ENCODE measurements at regions not wholly inside any gene's neighbourhood (a gene's known extent, or its start where the extent isn't known, plus 50 kb on each side); places are given as distances from the start of the nearest gene placed in this dataset.

DNA sequence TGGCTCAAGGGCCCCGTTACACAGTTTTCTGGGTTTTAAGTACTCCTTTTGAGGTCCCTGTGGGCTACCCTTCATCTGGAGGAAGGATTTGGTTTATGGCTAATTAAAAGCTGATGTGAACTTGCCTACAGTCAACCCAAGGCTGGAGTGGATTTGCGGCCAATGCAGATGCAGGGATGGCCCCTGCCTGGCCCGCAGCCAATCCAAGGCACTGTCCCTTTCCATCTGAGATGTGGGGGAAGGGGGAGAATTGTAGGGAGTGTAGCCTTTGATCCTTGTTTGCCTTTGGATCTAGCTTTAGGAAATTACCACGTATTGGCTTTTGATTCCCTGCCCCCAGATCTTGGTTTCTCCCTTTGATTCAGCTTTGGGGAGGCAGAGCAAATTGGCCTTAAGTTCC is 128.0 kb upstream of the GGTLC1 start:
- Histone ChIP-seq H3K9ac (ENCODE audit: low read length) (no peak overlapping the region), H3K4me2 (ENCODE audit: low read length) (no peak overlapping the region), H3K36me3 (ENCODE audit: low read depth, low read length) (no peaks in the 10 kb centered on the region), H3K4me3 (ENCODE audit: low read length) (no peak overlapping the region), H3K9me3 (ENCODE audit: low read length) (no peaks in the 10 kb centered on the region), H2AFZ (ENCODE audit: low read length) (no peak overlapping the region), H3K4me1 (ENCODE audit: insufficient read depth, low read length) (peaks cover 47% of the 10 kb centered on the region), H4K20me1 (ENCODE audit: low read length) (no peaks in the 10 kb centered on the region), H3K27ac (ENCODE audit: low read length) (no peak overlapping the region), H3K27me3 (ENCODE audit: low read length) (no peaks in the 10 kb centered on the region), H3K9me2 (replicated peaks; ENCODE audit: low read length) (no peaks in the 10 kb centered on the region), H3K79me2 (ENCODE audit: low read length) (peaks cover 3% of the 10 kb centered on the region; the same call in 1 of the 2 replicates), H3F3A (ENCODE audit: low read length, unreplicated experiment) (no peaks in the 10 kb centered on the region)
- no peak for DNase-seq
- ATAC-seq, result no peak
- intact Hi-C loops (cut with micrococcal nuclease), result no loop called here
- BruUV-seq (replicated peaks), result no TSS peak
- ChIA-PET CTCF (no interaction called here), POLR2A (ENCODE audit: unreplicated experiment) (no interaction called here)
- TF ChIP-seq EZH2phosphoT487 (IDR thresholded peaks at IDR 0.05; ENCODE audit: borderline replicate concordance, low read length), result no peak

GRCh38 chr20:24112360-24112759 is 123.8 kb upstream of the GGTLC1 start:
- no peaks in the 10 kb centered on the region for H3F3A ChIP-seq (ENCODE audit: low read length, unreplicated experiment)
- ATAC-seq, result peak; percentile 27
- peak overlapping the region; percentile 54; the same call in 1 of the 2 replicates for H3K4me3 ChIP-seq (ENCODE audit: low read length)
- no peaks in the 10 kb centered on the region for H4K20me1 ChIP-seq (ENCODE audit: low read length)
- CTCF ChIA-PET, result no interaction called here
- no TSS peak for BruUV-seq (replicated peaks)
- DNase-seq, result no peak
- no peak overlapping the region for H3K9ac ChIP-seq (ENCODE audit: low read length)
- peak overlapping the region; percentile 70 for H3K4me2 ChIP-seq (ENCODE audit: low read length)
- H3K9me3 ChIP-seq (ENCODE audit: low read length), result no peaks in the 10 kb centered on the region
- 0 out of 2 replicates have a peak overlapping the region, but pooled peaks have one; percentile 9 for H3K27ac ChIP-seq (ENCODE audit: low read length)
- H3K4me1 ChIP-seq (ENCODE audit: insufficient read depth, low read length), result peaks cover 38% of the 10 kb centered on the region
- no peaks in the 10 kb centered on the region for H3K36me3 ChIP-seq (ENCODE audit: low read depth, low read length)
- peak overlapping the region; percentile 64 for H2AFZ ChIP-seq (ENCODE audit: low read length)
- no peaks in the 10 kb centered on the region for H3K27me3 ChIP-seq (ENCODE audit: low read length)
- no peaks in the 10 kb centered on the region for H3K9me2 ChIP-seq (replicated peaks; ENCODE audit: low read length)
- TF ChIP-seq EZH2phosphoT487 (IDR thresholded peaks at IDR 0.05; ENCODE audit: borderline replicate concordance, low read length), result no peak
- no peak for TF ChIP-seq EZH2 (IDR thresholded peaks at IDR 0.05; ENCODE audit: low read length, unreplicated experiment)
- peak; percentile 46 for TF ChIP-seq CTCF (conservative IDR thresholded peaks at IDR 0.05; ENCODE audit: low read depth, low read length)
- H3K79me2 ChIP-seq (ENCODE audit: low read length), result peaks cover 39% of the 10 kb centered on the region
- intact Hi-C loops (cut with micrococcal nuclease), result no loop called here
- POLR2A ChIA-PET (ENCODE audit: unreplicated experiment), result no interaction called here

DNA sequence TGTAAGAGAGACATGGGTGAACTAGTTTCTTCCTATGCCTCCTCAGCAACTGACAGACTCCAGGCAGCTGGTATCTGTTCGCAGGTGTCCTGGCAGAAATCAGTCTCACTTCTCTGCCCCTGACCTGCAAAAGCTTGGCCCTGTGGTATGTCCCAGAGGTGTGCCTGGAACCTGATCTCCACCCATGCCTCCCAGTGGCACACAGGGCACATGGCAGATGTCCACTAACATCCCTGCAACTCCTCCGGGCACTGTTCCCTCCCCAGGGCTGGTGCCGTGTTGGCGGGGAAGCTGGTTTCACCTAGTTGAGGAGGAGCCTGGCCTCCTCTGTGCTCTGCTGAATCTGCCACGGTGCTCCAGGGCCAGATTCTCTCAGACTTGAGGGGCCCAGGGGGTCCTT is 123.3 kb upstream of the GGTLC1 start:
- Histone ChIP-seq H3K27ac (ENCODE audit: low read length) (0 out of 2 replicates have a peak overlapping the region, but pooled peaks have one; percentile 9), H3K9ac (ENCODE audit: low read length) (no peak overlapping the region), H3K79me2 (ENCODE audit: low read length) (peaks cover 42% of the 10 kb centered on the region), H4K20me1 (ENCODE audit: low read length) (no peaks in the 10 kb centered on the region), H3K36me3 (ENCODE audit: low read depth, low read length) (no peaks in the 10 kb centered on the region), H3K9me3 (ENCODE audit: low read length) (no peaks in the 10 kb centered on the region), H3F3A (ENCODE audit: low read length, unreplicated experiment) (no peaks in the 10 kb centered on the region), H2AFZ (ENCODE audit: low read length) (peak overlapping the region; percentile 64), H3K27me3 (ENCODE audit: low read length) (no peaks in the 10 kb centered on the region), H3K4me3 (ENCODE audit: low read length) (peak overlapping the region; percentile 54), H3K4me1 (ENCODE audit: insufficient read depth, low read length) (peaks cover 38% of the 10 kb centered on the region), H3K4me2 (ENCODE audit: low read length) (peak overlapping the region; percentile 70), H3K9me2 (replicated peaks; ENCODE audit: low read length) (no peaks in the 10 kb centered on the region)
- DNase-seq (peak; percentile 73), ATAC-seq (peak; percentile 58)
- ChIA-PET CTCF (no interaction called here), POLR2A (ENCODE audit: unreplicated experiment) (no interaction called here)
- intact Hi-C loops (cut with micrococcal nuclease), result no loop called here
- no TSS peak for BruUV-seq (replicated peaks)
- TF ChIP-seq EZH2phosphoT487 (IDR thresholded peaks at IDR 0.05; ENCODE audit: borderline replicate concordance, low read length), result no peak
- TF ChIP-seq CTCF (conservative IDR thresholded peaks at IDR 0.05; ENCODE audit: low read depth, low read length), result no peak
- no peak for TF ChIP-seq EZH2 (IDR thresholded peaks at IDR 0.05; ENCODE audit: low read length, unreplicated experiment)
